Keratinocyte (primary cell): ENCODE measurements at regions not wholly inside any gene's neighbourhood (a gene's known extent, or its start where the extent isn't known, plus 50 kb on each side); places are given as distances from the start of the nearest gene placed in this dataset.

Source experiments
- DNase-seq: peaks from one replicate; pipeline ENCODE4 v3.0.0-alpha.2; 2011; ENCODE audit warnings: low read depth, missing footprints, low spot score
- FAIRE-seq: peaks from 2 replicates; lab custom pipeline; 2011; peaks lifted over from hg19 to GRCh38; lab: Jason Lieb, UNC
- H2AFZ ChIP-seq: 2 replicates; pipeline ENCODE4 v1.6.0; 2012; ENCODE audit warnings: low read length, control low read depth, inconsistent platforms; ENCODE audit not compliant: control insufficient read depth
- H3K27ac ChIP-seq: 2 replicates; pipeline ENCODE4 v1.5.1; 2011; ENCODE audit warnings: low read length; ENCODE audit not compliant: control insufficient read depth, insufficient read depth
- H3K27me3 ChIP-seq: 3 replicates; pipeline ENCODE4 v1.6.0; 2011; ENCODE audit warnings: low read length; ENCODE audit not compliant: control insufficient read depth, insufficient read depth; ENCODE audit errors: extremely low read depth
- H3K36me3 ChIP-seq, 2 experiments: 2 replicates in 1 of 2; 3 replicates in 1 of 2; pipeline ENCODE4 v1.5.1; 2011; ENCODE audit warnings: low read length in 2 of 2, mild to moderate bottlenecking in 1 of 2; ENCODE audit not compliant: control insufficient read depth in 2 of 2, insufficient read depth in 2 of 2; ENCODE audit errors: extremely low read depth in 1 of 2
- H3K4me1 ChIP-seq: 3 replicates; pipeline ENCODE4 v1.5.1; 2011; ENCODE audit warnings: low read length; ENCODE audit not compliant: control insufficient read depth, insufficient read depth; ENCODE audit errors: extremely low read depth
- H3K4me2 ChIP-seq: 3 replicates; pipeline ENCODE4 v1.6.0; 2011; ENCODE audit warnings: low read depth, low read length; ENCODE audit not compliant: control insufficient read depth, insufficient read depth; ENCODE audit errors: extremely low read depth
- H3K4me3 ChIP-seq, 3 experiments: fragments of 200-600 bp in 1 of 3; sonication (generic) in 1 of 3; 2 replicates in 2 of 3; 3 replicates in 1 of 3; pipeline ENCODE4 v1.5.1; 2011 to 2016; ENCODE audit warnings: low read length in 3 of 3, mild to moderate bottlenecking in 3 of 3, control low read depth in 2 of 3, inconsistent platforms in 1 of 3, low read depth in 1 of 3, mixed read lengths in 1 of 3, mixed run types in 1 of 3, moderate library complexity in 1 of 3; ENCODE audit not compliant: control insufficient read depth in 2 of 3, insufficient read depth in 2 of 3; ENCODE audit errors: extremely low read depth in 1 of 3
- H3K79me2 ChIP-seq: 2 replicates; pipeline ENCODE4 v1.6.0; 2012; ENCODE audit warnings: low read length; ENCODE audit not compliant: control insufficient read depth, insufficient read depth
- H3K9ac ChIP-seq: 3 replicates; pipeline ENCODE4 v1.6.0; 2011; ENCODE audit warnings: low read length; ENCODE audit not compliant: control insufficient read depth, insufficient read depth; ENCODE audit errors: extremely low read depth
- H3K9me1 ChIP-seq: 3 replicates; pipeline ENCODE4 v1.6.0; 2011; ENCODE audit warnings: low read length; ENCODE audit not compliant: control insufficient read depth, insufficient read depth; ENCODE audit errors: extremely low read depth
- H3K9me3 ChIP-seq: 2 replicates; pipeline ENCODE4 v1.5.1; 2012; ENCODE audit warnings: low read depth, low read length; ENCODE audit not compliant: control insufficient read depth
- H4K20me1 ChIP-seq: 3 replicates; pipeline ENCODE4 v1.6.0; 2011; ENCODE audit warnings: low read length; ENCODE audit not compliant: control insufficient read depth, insufficient read depth; ENCODE audit errors: extremely low read depth
- EZH2 ChIP-seq: IDR thresholded peaks from one replicate; pipeline ENCODE4 v1.6.1; 2012; ENCODE audit warnings: inconsistent platforms, mild to moderate bottlenecking, low read length, moderate library complexity
- dilution Hi-C: fragments of 300-500 bp; cut with MboI; formaldehyde crosslinking; loops from one replicate; pipeline ENCODE4 v1.7.0; 2020; ENCODE audit warnings: low sequenced_read_pairs; ENCODE audit not compliant: extremely low pct_ligation_motif_present
- TF ChIP-seq, protein P1 (sequence below), 3 experiments: IDR thresholded peaks in 1 of 3; conservative IDR thresholded peaks in 1 of 3; optimal IDR thresholded peaks in 1 of 3; 2 replicates in 2 of 3; 3 replicates in 1 of 3; pipeline versions ENCODE3 to v1.5.1; 2011; ENCODE audit warnings: low read length in 3 of 3, mild to moderate bottlenecking in 3 of 3, moderate library complexity in 2 of 3, control low read depth in 1 of 3, inconsistent platforms in 1 of 3; ENCODE audit not compliant: insufficient read depth in 2 of 3; ENCODE audit errors: extremely low read depth in 1 of 3

DNA sequence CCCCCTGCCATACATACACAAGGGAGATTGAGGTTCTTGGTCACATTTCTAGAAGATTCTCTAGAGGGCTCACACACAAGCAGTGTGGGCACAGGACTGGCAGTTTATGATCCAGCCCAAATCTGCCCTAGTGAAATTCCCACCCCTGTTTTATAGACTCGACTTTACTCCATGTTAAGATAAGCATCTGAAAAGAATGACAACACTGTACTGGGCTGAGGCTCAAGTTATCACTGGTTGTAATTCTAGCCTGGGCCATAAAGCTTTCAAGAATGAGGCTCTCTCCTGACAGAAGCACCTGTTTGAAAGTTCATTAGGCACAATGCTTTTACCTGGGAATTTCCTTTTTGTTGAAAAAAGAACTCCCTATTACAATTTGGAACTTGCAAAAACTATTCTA, 195.6 kb upstream of the GLI3 start:
- no peak overlapping the region for H3K4me3 ChIP-seq
- no peaks in the 10 kb centered on the region for H3K79me2 ChIP-seq
- H3K36me3 ChIP-seq: no peaks in the 10 kb centered on the region
- no peak for TF ChIP-seq EZH2
- TF ChIP-seq, protein P1, sequence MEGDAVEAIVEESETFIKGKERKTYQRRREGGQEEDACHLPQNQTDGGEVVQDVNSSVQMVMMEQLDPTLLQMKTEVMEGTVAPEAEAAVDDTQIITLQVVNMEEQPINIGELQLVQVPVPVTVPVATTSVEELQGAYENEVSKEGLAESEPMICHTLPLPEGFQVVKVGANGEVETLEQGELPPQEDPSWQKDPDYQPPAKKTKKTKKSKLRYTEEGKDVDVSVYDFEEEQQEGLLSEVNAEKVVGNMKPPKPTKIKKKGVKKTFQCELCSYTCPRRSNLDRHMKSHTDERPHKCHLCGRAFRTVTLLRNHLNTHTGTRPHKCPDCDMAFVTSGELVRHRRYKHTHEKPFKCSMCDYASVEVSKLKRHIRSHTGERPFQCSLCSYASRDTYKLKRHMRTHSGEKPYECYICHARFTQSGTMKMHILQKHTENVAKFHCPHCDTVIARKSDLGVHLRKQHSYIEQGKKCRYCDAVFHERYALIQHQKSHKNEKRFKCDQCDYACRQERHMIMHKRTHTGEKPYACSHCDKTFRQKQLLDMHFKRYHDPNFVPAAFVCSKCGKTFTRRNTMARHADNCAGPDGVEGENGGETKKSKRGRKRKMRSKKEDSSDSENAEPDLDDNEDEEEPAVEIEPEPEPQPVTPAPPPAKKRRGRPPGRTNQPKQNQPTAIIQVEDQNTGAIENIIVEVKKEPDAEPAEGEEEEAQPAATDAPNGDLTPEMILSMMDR (optimal IDR thresholded peaks at IDR 0.05 in 1 of 3, IDR thresholded peaks at IDR 0.05 in 1 of 3, conservative IDR thresholded peaks at IDR 0.05 in 1 of 3; ENCODE audit: extremely low read depth in 1 of 3, insufficient read depth in 2 of 3, low read length in 3 of 3): no peak
- DNase-seq: no peak
- H3K4me1 ChIP-seq: no peaks in the 10 kb centered on the region
- H3K9me3 ChIP-seq: no peaks in the 10 kb centered on the region
- no peak for FAIRE-seq
- dilution Hi-C loops: no loop called here
- H3K27me3 ChIP-seq: no peaks in the 10 kb centered on the region
- H2AFZ ChIP-seq: no peak overlapping the region
- no peaks in the 10 kb centered on the region for H3K9me1 ChIP-seq
- no peaks in the 10 kb centered on the region for H4K20me1 ChIP-seq
- no peak overlapping the region for H3K9ac ChIP-seq
- H3K27ac ChIP-seq: no peak overlapping the region
- no peak overlapping the region for H3K4me2 ChIP-seq

DNA sequence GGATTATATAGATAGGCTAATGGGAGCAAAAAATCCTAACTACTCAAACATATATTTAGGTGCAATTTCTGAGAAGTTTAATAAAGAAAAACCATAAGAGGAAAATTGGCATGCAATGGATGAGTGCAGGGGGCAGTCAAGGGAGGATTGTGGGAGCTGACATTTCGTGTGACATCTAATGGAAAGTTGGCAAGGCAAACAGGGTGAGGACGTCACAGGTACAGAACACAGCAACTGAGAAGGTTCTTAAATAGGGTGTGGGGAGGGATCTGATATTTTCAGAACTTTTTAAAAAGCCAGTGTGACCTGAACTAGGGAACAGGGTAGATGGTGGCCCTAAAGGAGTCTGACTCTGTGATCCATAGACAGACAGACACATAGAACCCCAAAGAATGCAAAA, 194.9 kb upstream of the GLI3 start:
- dilution Hi-C loops: no loop called here
- no peaks in the 10 kb centered on the region for H3K27me3 ChIP-seq
- FAIRE-seq: no peak
- no peaks in the 10 kb centered on the region for H3K79me2 ChIP-seq
- TF ChIP-seq, protein P1 (optimal IDR thresholded peaks at IDR 0.05 in 1 of 3, IDR thresholded peaks at IDR 0.05 in 1 of 3, conservative IDR thresholded peaks at IDR 0.05 in 1 of 3; ENCODE audit: extremely low read depth in 1 of 3, insufficient read depth in 2 of 3, low read length in 3 of 3): no peak
- no peak for TF ChIP-seq EZH2
- no peaks in the 10 kb centered on the region for H3K4me1 ChIP-seq
- no peak overlapping the region for H3K27ac ChIP-seq
- no peak overlapping the region for H3K4me2 ChIP-seq
- no peak for DNase-seq
- H3K9ac ChIP-seq: no peak overlapping the region
- H3K36me3 ChIP-seq: no peaks in the 10 kb centered on the region
- no peak overlapping the region for H2AFZ ChIP-seq
- no peak overlapping the region for H3K4me3 ChIP-seq
- no peaks in the 10 kb centered on the region for H3K9me1 ChIP-seq
- H4K20me1 ChIP-seq: no peaks in the 10 kb centered on the region
- no peaks in the 10 kb centered on the region for H3K9me3 ChIP-seq
